ENCODE measurements at regions not wholly inside any gene's neighbourhood (a gene's known extent, or its start where the extent isn't known, plus 50 kb on each side); places are given as distances from the start of the nearest gene placed in this dataset.
"Not testable (repeated sequence)": the region's sequence is repeated elsewhere in the genome, so short reads cannot be mapped to it uniquely, and the experiment has no call there.

- not testable (repeated sequence) for TF ChIP-seq EZH2 (IDR thresholded peaks at IDR 0.05); POLR2AphosphoS5 (IDR thresholded peaks at IDR 0.05; ENCODE audit: borderline replicate concordance, low read depth, low read length)
Measured at GRCh38 chr22:34834541-34834940, 231.4 kb upstream of the ISX start.

Data from SK-N-MC (cell line).